HUDEP-2 (cell line): ENCODE measurements at regions not wholly inside any gene's neighbourhood (a gene's known extent, or its start where the extent isn't known, plus 50 kb on each side); places are given as distances from the start of the nearest gene placed in this dataset.

Source experiments
- DNase-seq, 76 experiments: peaks; one replicate each; lab custom pipeline; 2025; ENCODE audit not compliant: unreplicated experiment in 76 of 76; lab: John Stamatoyannopoulos, UW

DNA sequence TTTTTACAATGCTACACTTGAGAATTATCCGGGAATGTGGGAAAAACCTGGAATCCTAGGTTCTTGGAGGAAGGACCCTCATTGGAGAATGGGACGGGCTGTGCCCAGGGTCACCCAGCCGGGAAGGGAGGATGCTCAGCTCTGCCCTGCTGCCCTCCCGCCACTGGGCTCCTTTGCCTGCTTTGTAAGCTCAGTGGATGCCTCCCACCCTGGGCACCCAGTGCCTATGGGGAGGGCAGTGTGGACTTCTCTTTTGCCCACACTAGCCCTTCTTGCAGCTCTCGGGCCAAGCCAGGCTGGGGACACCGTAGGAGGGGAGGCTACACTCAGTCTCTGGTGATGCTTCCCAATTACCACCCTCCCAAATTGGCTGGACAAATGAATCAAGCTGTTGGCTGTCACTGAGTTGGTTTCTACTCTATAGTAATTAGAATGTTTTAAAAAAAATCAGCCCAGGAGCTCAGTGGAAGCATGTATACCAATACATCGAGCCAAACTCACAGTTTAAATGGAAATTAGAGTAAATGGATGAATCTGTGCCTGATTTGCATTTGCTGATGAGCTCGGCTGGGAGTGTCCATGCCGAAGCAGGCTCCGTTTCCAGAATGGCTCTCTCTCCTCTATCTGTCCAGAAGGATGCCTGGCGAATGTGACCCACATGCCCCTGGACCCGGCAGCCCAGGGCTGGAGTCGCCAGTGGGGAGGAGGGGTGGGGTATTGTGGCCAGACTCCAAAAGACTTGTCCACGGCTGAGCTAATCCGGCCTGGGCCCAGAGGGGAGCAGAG is 317.0 kb downstream of the CTTN start:
- no peak for DNase-seq

DNA sequence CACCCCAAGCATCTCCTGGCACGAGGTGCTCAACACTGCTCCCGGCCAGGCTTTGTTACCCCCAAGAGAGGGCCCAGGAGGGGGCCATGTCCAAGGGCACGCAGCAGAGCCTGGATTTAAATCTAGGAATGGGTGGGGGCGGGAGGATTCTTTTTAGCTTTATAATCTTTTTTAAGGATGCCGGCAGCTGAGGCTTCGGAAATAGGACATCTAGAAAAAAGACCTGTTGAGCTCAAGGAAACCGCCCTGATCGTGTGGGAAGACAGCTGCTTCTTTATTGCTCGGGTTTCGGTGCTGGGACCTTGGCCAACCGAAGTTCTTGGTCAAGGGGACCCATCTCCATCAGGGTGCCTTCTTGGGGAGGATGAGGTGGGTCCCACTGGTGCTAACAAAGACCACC is 317.9 kb downstream of the CTTN start:
- no peak for DNase-seq

DNA sequence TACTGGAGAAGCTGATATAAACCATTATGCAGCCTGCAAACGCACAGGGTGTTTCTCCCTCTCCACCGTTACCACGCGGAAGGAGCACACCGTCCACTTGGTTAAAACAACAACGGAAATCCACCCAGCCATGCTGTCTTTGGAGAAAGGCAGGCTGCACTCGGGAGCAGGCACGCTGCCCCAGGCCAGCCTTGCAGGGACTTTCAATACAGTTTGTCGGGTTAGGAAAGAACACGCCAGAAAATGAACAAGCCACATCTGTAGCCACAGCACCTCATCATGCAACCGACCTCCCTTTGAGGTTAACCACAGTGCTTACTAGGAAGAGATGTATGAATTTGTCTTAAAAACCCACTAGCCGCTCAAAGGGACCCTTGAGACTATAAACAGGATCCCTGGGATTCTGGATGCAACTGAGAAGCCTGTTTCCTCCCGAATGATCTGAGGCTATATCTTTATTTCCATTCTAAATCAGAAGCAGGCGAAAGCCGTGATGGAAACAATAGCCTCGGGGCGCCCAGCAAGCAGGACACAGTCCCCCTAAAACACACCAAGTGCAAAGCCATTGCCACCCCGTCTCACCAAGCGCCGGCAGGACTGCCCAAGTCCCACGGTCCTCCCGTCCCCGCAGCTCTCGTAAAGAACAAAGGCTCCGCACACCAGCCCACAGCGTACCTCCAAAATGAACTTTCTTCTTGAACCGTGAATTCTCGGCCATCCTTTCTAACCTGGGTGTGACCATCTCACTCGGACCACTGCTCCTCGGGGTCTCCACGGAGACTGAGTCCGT is 318.9 kb downstream of the CTTN start:
- no peak for DNase-seq

DNA sequence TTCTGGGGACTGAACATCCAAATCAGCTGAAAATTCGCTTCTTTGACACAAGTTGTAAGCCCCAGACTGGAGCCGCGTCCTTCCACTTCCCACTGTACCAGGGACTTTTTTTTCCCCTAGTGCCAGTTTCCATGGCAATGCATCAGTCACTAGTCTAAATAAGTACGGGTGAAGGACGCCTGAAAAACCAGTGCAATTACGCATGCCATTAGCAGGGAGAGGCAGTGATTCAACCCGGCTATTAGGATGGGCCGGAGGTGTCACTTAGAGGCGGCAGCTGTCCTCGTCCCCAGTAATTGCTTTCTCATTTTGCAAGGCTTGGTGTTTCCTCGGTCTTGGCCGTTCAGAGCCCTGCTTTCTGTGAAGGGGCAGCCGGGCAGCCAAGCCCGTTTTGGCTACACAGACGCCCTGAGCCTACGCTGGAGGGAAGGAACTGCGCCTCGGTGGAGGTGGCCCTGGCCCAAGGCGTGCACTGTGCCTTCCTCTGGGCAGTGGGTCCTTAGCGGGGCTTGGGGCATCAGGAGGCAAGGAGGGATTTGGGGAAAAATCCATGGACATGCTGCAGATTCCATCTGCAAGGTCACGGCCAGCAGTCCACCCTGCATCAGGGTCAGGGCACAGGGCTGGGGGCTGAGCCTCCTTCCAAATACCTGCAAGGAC is 319.7 kb downstream of the CTTN start:
- DNase-seq, result no peak

DNA sequence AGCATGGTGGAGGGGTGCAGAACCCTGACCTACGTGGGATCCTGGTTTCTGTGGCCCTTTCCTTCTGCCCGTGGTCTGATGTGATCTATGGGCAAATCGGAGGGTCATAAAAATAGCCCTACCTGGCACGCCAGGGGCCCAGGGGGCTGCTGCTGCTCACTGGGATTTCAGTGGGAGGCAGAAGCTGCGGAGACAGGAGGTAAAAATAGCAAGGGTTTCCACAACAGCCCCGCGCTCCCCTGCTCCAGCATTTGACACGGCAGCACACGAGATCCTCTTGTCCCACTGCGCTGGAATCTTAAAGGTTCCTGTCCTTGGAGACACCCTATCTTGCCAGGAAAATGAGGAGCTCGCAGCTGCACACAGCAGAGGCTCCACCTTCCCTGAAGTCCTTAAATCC is 321.2 kb downstream of the CTTN start:
- DNase-seq, result no peak

DNA sequence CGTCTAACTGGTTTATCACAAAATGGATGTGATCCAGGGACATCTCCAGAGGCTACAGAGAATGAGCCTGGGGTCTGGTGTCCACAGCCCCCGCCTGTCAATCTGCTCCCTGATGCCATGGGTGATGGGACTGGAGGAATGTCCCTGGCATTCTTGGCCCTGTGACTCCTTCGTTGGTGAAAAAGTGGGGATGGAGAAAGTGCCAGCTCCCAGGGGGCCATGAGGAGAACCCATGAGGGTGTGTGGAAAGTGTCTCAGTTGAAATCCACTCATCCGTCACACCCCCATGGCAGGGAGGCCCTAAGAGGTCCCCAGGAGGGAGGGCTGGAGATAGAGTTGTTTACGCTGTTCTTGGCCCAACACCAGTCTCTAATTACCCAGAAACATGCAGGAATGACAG is 322.0 kb downstream of the CTTN start:
- no peak for DNase-seq

DNA sequence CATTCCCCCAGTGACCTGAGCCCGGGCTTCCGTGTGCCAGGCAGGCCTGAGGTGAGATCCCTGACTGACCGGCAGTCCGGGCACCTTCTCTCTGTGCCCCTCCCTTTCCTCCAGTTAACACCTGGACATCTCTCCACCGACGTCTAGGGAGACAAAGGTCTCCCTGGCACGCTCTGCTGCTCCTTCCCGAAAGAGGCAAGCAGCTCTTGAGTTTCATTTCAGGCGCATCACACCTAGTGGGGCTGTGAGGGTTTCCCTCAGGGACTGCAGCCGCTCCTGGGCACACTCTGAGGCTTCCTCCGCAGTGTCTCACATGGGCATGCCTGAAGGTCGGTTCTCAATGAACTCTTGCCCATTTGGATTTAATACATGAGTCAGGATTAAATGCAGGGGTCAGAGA is 322.7 kb downstream of the CTTN start:
- DNase-seq, result no peak

DNA sequence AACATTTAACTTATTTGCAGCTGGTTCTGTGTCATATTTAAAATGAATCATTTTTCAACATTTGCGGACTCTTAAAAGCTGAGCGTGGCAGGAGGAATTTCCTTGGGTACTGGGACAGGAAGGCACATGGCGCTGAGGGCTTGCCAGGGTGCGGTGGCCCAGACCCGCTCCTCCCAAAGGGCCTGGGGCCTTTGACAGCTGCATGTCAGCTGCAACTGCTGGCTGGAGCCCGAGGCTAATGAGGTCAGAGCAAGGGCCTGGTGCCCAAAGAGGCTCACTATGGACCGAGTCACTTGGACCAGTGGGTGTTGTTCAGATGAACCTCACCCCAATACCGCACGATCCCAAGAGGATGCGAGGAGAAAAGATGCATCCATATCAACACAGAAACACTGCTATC is 326.9 kb downstream of the CTTN start:
- DNase-seq, result no peak

DNA sequence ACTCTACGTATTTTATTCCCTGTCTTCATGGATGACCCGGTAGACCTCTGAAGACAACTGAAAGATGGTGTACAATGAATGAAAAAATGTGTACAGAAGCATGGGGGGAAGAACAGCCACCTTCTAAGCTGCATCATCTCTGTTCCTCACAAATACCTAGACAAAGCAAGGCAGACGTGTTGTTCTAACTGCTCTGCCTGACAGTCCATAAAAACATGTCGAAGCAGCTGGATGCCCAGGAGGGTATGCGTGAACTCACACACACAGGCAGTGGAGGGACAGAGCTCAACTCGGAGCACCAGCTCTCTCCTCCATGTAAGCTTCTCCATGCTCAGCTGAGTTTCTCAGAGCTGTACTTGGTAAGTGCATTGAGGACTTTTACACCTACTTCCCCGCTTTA is 327.4 kb downstream of the CTTN start:
- no peak for DNase-seq

DNA sequence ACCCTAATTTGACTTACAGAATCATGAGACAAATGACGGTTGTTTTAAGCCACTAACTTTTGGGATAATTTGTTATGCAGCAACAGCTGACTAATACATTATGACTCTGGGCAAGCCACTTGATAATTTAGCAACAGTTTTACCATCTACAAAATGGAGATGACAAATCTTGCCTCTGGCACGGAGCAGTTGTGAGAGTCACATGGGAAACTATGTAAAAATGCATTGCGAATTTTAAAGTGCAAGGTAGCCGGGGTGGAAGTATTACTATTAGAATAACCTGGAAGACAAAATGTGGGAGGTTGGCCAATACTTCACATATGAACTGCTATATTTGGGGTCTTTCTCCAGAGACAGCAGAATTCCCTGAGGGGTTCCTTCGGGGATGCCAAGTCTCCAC is 328.7 kb downstream of the CTTN start:
- DNase-seq, result no peak

DNA sequence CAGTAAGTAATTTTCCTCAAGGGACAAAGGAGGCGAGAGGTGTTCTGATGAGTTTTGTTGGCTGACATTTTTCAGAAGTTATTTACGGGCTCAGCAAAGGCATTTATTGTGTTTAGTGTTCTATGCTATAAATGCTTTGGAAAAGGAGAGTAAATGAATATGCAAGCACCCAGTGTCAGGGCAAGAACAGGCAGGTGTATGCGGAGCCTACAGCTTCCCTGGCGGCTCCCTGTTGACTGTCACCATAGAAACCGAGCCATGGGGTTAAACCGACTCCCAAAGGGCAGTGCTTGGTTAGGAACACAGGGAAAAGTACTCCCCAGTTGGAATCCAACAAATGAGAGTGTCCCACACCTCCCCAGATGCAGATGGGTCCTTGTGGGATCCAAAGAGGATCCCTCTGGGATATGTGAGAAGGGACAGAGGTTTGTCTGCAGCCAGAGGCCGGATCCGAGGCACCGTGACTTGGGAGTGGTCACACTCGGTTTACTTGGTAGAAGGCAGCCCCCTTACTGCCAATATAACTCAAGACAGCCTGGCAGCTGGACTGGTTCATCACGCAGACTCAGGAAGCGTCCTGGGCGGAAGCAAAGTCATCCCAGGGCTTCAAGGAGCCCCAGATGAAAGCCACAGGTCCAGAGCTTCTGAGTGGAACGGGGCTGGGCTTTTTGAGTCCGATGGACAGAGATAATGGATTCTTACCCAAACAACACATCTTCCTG is 329.7 kb downstream of the CTTN start:
- DNase-seq, result no peak

DNA sequence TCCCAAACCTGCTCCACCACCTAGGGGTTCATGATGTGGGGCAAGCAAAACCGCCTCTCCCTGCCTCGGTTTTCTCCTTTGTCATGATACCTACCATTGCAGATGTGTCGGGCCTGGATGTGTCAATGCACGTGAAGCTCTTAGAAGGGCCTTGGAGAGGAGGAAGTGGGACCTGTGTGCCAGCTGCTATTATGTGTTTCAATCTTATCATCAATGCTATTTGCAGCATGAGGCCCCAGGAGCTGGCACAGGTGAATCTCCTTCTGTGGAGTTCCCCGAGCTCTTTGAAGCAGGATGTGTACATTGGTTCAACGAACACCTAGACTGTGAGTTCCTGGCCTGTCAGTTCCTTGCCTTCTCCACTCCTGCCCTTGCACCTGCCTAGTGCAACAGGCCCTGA is 331.6 kb downstream of the CTTN start:
- DNase-seq, result no peak

DNA sequence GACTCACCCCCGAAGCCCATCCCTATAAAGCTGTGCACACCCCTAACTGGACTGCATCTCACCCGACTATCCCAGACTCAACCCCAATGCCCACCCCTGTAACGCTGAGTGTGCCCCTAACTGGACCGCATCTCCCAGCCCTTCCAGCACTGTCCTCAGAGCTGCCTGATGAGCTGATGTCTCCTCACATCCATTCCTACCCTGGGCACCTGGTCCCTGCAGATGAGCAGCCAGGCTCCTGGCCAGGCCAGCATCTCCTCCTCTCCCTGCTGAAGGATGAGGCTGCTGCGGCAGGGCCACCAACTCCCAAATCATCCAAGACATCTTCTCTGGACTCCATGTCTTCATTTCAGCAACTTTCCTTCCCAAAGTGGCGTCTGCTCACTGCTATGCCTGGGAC is 332.1 kb downstream of the CTTN start:
- DNase-seq, result no peak

DNA sequence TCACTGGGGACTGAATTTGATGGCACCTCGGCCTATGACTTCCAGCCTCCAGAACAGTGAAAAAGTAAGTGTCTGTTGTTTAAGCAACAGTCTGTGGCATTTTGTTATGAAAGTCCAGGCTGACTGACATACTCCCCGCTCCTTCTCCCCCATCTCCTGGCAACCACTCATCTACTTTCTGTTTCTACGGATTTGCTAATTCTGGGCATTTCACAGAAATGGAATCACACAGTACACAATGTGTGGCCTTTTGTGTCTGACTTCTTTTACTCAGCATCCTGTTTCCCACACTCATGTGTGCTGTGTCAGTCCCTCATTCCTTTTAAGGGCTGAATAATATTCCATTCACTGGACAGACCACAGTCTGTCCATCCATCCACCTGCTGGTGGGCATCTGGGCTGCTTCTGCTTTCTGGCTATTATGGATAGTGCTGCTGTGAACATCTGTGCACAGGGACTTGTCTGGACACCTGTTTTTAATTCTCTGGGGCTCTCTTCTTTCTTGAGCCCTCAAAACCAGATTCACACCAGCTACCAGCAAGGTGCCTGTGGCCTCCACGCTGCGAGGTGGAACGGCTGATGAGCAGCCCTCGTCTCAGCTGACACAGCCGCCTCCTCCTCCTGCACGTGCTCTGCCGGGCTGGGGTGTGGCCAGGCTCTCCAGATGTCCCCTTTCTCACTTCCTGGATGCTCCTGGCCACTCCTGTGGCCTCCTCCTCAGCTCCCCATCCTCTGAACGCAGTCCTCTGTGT is 333.1 kb downstream of the CTTN start:
- no peak for DNase-seq

DNA sequence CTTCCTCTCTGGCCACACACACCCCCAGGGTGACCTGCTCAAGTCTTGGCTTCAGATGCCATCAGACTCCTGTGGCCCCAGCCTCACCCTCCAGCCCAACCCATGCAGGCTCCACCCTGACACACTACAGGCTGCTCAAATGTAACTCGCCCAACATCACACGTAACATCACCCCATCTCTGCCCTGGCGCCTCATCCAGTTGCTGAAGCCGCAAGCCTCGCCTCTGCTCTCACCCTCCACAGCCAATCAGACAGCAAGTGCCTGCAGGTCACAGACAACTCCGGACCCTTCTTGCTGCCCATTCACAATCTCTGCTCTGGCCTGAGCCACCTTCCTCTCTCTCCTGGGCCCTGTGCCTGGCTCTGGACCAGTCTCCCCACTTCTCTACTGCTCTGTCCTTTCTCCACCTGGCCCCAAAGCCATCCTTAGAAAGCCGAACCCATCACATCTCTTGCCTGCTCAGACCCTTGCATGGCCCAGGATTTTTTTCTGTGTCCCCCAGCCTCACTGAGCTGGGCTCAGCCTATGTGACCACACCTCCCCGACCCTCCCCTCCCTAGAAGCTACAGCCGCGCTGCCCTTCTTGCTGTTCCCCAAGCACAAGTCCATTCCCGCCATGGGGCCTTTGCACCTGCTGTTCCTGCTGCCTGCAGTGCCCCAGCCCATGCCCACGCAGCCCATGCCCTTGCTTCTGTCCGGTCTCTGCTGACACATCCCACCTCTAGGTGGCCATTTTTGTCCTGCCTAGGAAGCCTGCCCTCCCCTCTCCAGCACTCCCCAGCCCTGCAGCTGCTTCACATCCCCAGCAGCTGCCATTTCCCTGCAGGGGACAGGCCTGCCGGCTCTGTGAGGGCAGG is 333.9 kb downstream of the CTTN start:
- DNase-seq, result no peak

DNA sequence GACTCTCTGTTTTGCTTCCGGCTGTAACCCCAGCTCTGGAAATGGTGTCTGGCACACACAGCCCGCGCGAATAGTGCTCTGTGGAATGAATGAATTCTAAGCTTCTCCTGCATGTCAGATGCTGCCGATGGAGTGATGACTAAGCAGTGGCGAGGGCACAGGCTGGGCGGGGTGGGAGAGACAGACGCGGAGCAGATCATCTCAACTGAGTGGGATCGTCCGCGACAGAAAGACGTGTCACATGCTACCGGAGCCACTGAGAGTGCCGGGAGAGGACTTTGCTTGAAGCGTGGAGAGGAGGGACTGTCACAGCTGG is 334.5 kb downstream of the CTTN start:
- DNase-seq, result no peak

DNA sequence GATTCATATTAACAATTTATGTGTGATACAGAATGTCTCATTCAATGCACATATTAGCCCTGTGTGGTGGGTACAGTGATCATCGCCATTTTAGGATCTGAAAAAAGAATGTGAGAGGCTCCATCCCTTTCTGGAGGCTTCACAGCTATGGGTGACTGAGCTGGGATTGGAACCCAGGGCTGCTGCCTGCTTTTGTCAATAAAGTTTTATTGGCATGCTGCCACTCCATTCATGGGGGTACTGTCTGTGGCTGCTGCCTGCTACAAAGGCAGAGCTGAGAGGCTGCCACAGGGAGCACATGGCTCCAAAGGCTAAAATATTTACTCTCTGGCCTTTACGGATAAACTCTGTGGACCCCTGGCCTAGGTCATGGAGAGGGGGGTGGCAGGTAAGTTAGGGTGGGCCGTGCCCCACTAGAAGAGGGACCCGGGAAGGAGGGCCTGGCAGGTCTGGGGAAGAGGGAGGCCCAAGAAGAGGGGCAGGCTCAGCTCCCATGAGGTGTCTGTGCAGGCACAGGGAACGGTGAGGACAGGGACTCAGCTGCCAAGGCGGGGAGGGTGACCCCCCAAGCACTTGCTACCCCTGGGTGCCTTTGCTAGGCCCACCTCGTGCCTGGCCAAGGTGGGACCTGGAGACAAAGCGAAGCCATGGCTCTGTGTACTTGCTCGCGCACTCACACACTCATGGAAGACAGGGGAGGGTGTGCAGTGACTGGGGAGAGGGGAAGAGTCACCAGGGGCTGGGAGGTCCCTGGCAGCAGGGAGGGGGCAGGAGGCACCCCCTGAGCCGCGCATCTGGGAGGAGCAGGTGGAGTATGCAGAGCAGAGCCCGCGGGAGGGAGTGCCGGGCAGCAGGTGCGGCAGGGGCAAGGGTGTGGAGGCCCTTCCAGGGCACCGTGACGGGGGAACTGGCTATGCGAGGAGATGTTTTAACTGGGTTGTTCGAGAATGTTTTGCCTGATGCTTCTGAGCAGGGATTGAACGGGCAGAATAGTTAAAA is 335.3 kb downstream of the CTTN start:
- no peak for DNase-seq

DNA sequence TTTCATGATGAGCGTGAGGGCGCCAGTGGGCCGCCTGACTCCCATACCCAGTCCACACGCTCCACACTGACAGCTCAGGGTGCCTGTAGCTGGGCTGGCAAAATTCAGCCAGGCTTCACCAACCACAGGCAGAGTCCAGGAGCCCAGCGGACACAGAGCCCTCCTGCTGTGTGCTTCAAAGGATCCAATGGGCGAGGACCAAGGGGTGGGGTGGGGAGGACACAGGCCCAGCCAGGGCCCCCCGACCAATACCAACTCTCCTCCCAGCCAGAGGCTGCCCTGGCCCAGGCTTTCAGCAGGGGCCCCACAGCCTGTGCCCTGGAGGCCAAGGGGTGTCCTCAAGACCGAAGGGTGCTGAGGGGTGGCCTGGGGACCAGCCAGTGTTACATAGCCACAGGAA is 336.1 kb downstream of the CTTN start:
- no peak for DNase-seq

DNA sequence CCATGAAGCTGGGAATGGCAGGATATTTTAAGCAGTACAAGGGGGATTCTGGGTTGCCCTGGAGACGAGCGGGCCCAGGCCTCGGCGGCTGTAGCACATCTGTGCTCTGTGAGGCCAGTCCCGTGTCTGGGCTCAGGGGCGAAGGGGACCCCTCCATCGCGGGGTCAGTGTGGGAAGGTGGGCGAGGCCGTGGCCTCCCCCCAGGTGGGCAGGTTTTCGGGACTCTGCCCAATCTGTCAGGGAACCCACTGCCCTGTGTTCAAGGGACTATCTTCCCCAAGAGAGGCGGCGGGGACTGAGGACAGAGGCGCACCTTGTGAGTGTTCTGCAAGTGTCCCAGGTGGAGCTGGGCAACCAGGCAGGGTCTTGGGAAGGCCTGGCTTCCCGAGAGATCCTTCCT is 336.6 kb downstream of the CTTN start:
- DNase-seq, result no peak
